Body of pancreas (tissue), 4 donors: ENCODE measurements at regions not wholly inside any gene's neighbourhood (a gene's known extent, or its start where the extent isn't known, plus 50 kb on each side); places are given as distances from the start of the nearest gene placed in this dataset.

ENCODE experiments used
- CTCF ChIP-seq, 7 experiments: fragments of 450-650 bp in 4 of 7; fragments of 200-600 bp in 3 of 7; sonication (generic) in 3 of 7; IDR thresholded peaks; one replicate each; pipeline ENCODE4 v1.5.1; 2016 to 2019; ENCODE audit warnings: antibody characterized with exemption in 7 of 7
- POLR2A ChIP-seq, 3 donors: fragments of 450-650 bp; IDR thresholded peaks; one replicate each; pipeline ENCODE4 v1.6.1; 2016; ENCODE audit warnings: antibody characterized with exemption in 3 of 3, mild to moderate bottlenecking in 2 of 3

GRCh38 chrX:132270699-132271098 lies 51.5 kb upstream of the RAP2C start:
- no peak for TF ChIP-seq CTCF (IDR thresholded peaks at IDR 0.05)
- no peak for TF ChIP-seq POLR2A (IDR thresholded peaks at IDR 0.05)
